K562 (cell line): ENCODE measurements at regions not wholly inside any gene's neighbourhood (a gene's known extent, or its start where the extent isn't known, plus 50 kb on each side); places are given as distances from the start of the nearest gene placed in this dataset.

Source experiments
- ATAC-seq: fragments of 200-7000 bp; cut with Tn5 transposase; 3 replicates; pipeline ENCODE4 v1.9.1; 2020; ENCODE audit warnings: moderate library complexity
- BruUV-seq: library from RNA; stranded (reverse); fragments of 400-500 nt; replicated peaks from 2 replicates; lab custom pipeline; 2021; lab: Mats Ljungman, UMichigan
- CTCF ChIA-PET: fragments of 300-600 bp; formaldehyde crosslinking; extraction: SDS; loops from one replicate; lab custom pipeline; 2021; ENCODE audit warnings: low intra/inter-chr PET ratio; lab: Yijun Ruan, JAX
- POLR2A ChIA-PET: fragments of 300-600, 350-650 bp; sonication (Branson Sonifier 250); formaldehyde crosslinking; extraction: SDS; loops from one replicate; lab custom pipeline; 2021; ENCODE audit warnings: antibody characterized with exemption, inconsistent platforms; lab: Yijun Ruan, JAX
- DNase-seq, 4 experiments: peaks; one replicate each; pipeline versions ENCODE4 v3.0.0 to v3.0.0-alpha.2; 2011 to 2018; ENCODE audit warnings: low spot score in 3 of 4, mixed read lengths in 3 of 4; ENCODE audit errors: extremely low read depth in 1 of 4
- FAIRE-seq: peaks from 2 replicates; lab custom pipeline; 2011; peaks lifted over from hg19 to GRCh38; lab: Jason Lieb, UNC
- H2AFZ ChIP-seq: 2 replicates; pipeline ENCODE4 v1.6.0; 2011; ENCODE audit warnings: low read depth, low read length, control low read depth, inconsistent platforms
- H3K27ac ChIP-seq: fragments of 200-600 bp; 3 replicates; pipeline ENCODE4 v1.8.0; 2011; ENCODE audit warnings: low read depth, mild to moderate bottlenecking, control low read depth, inconsistent platforms, low read length, moderate library complexity, mixed read lengths; ENCODE audit errors: extremely low read depth
- H3K27me3 ChIP-seq, 2 experiments: fragments of 300-600 bp in 1 of 2; 2 replicates in 1 of 2; 3 replicates in 1 of 2; pipeline versions ENCODE4 v1.6.0 to v1.8.0; 2011; ENCODE audit warnings: inconsistent platforms in 2 of 2, low read length in 2 of 2, mild to moderate bottlenecking in 1 of 2, mixed read lengths in 1 of 2, moderate library complexity in 1 of 2; ENCODE audit not compliant: control insufficient read depth in 2 of 2, insufficient read depth in 2 of 2
- H3K36me3 ChIP-seq: fragments of 300-600 bp; 3 replicates; pipeline ENCODE4 v1.8.0; 2011; ENCODE audit warnings: mild to moderate bottlenecking, low read length, inconsistent platforms; ENCODE audit not compliant: control insufficient read depth, insufficient read depth
- H3K4me1 ChIP-seq, 2 experiments: fragments of 200-600 bp in 1 of 2; replicated peaks in 1 of 2; 2 replicates in 1 of 2; 3 replicates in 1 of 2; pipeline versions ENCODE4 v1.5.1 to v1.8.0; 2011; ENCODE audit warnings: inconsistent platforms in 2 of 2, low read length in 2 of 2, mild to moderate bottlenecking in 1 of 2, mixed read lengths in 1 of 2, moderate library complexity in 1 of 2; ENCODE audit not compliant: control insufficient read depth in 2 of 2, insufficient read depth in 2 of 2
- H3K4me2 ChIP-seq: 2 replicates; pipeline ENCODE4 v1.6.1; 2011; ENCODE audit warnings: low read length, control low read depth, inconsistent platforms, mixed read lengths; ENCODE audit not compliant: insufficient read depth
- H3K4me3 ChIP-seq: fragments of 200-600 bp; sonication (generic), shearing (Covaris generic); 2 replicates; pipeline ENCODE4 v1.5.1; 2016; ENCODE audit warnings: control low read depth, inconsistent platforms
- H3K79me2 ChIP-seq: fragments of 200-600 bp; 3 replicates; pipeline ENCODE4 v1.8.0; 2011; ENCODE audit warnings: low read length, inconsistent platforms; ENCODE audit not compliant: control insufficient read depth, insufficient read depth
- H3K9ac ChIP-seq, 2 experiments: 2 replicates each; pipeline versions ENCODE4 v1.6.0 to v1.6.1; 2011; ENCODE audit warnings: low read depth in 2 of 2, low read length in 2 of 2, control low read depth in 1 of 2, inconsistent platforms in 1 of 2, mild to moderate bottlenecking in 1 of 2, mixed read lengths in 1 of 2; ENCODE audit not compliant: insufficient read depth in 1 of 2
- H3K9me1 ChIP-seq: one replicate; pipeline ENCODE4 v1.6.0; 2011; ENCODE audit warnings: inconsistent platforms, mild to moderate bottlenecking, low read length, moderate library complexity; ENCODE audit not compliant: control insufficient read depth, insufficient read depth
- H3K9me3 ChIP-seq: replicated peaks from 2 replicates; pipeline ENCODE4 v1.5.1; 2011; ENCODE audit warnings: low read depth, low read length, inconsistent platforms; ENCODE audit not compliant: control insufficient read depth, insufficient read depth
- H4K20me1 ChIP-seq: replicated peaks from 2 replicates; pipeline ENCODE4 v1.6.1; 2011; ENCODE audit warnings: low read length, inconsistent platforms, mixed read lengths; ENCODE audit not compliant: control insufficient read depth, insufficient read depth
- ATF3 ChIP-seq, 2 experiments: fragments of 450-650 bp in 1 of 2; sonication (generic) in 1 of 2; formaldehyde crosslinking in 1 of 2; IDR thresholded peaks in 1 of 2; conservative IDR thresholded peaks in 1 of 2; 2 replicates each; pipeline versions ENCODE4 v1.6.1 to v1.8.1; 2016 to 2023; ENCODE audit warnings: mild to moderate bottlenecking in 2 of 2, moderate library complexity in 2 of 2, inconsistent platforms in 1 of 2, missing genetic modification reagents in 1 of 2
- EP400 ChIP-seq: fragments of 450-650 bp; IDR thresholded peaks from 2 replicates; pipeline ENCODE4 v1.6.1; 2017; ENCODE audit warnings: antibody characterized with exemption, mild to moderate bottlenecking, moderate library complexity
- FOXA3 ChIP-seq, 2 experiments: fragments of 450-650 bp in 1 of 2; sonication (generic) in 1 of 2; formaldehyde crosslinking; IDR thresholded peaks in 1 of 2; conservative IDR thresholded peaks in 1 of 2; 2 replicates each; pipeline versions ENCODE4 v1.4.0 to v1.8.0; 2020 to 2022; ENCODE audit warnings: mild to moderate bottlenecking in 2 of 2, missing genetic modification reagents in 1 of 2
- HNRNPLL ChIP-seq: fragments of 200-400 bp; formaldehyde crosslinking; IDR thresholded peaks from 2 replicates; pipeline ENCODE4 v1.6.1; 2017; ENCODE audit warnings: low read length, low read depth, mild to moderate bottlenecking; ENCODE audit not compliant: poor library complexity, severe bottlenecking
- NFYB ChIP-seq: IDR thresholded peaks from 2 replicates; pipeline ENCODE4 v1.6.1; 2011; ENCODE audit warnings: mild to moderate bottlenecking, moderate library complexity; ENCODE audit not compliant: insufficient read length; ENCODE audit errors: extremely low read depth
- RHOXF2B ChIP-seq: fragments of 250-450 bp; sonication (Bioruptor Pico); conservative IDR thresholded peaks from 2 replicates; pipeline ENCODE4 v1.5.1; 2021
- ZFP36 ChIP-seq: fragments of 150-350 bp; IDR thresholded peaks from 2 replicates; pipeline ENCODE4 v1.6.1; 2018; ENCODE audit warnings: low read length, low read depth; ENCODE audit not compliant: partially characterized antibody
- ZNF217 ChIP-seq: sonication (generic); formaldehyde crosslinking; IDR thresholded peaks from 2 replicates; pipeline ENCODE4 v1.8.0; 2022; ENCODE audit warnings: mild to moderate bottlenecking, missing genetic modification reagents
- ZSCAN32 ChIP-seq: fragments of 450-650 bp; formaldehyde crosslinking; IDR thresholded peaks from 2 replicates; pipeline ENCODE4 v1.4.0; 2020; ENCODE audit warnings: mild to moderate bottlenecking, moderate library complexity
- WGBS: fragments of 100-300 bp; shearing (Covaris generic); methylation state at CpG from one replicate; pipeline ENCODE4 v1.1.6; 2016; ENCODE audit warnings: low coverage, mixed read lengths; ENCODE audit not compliant: insufficient coverage; ENCODE audit errors: missing lambda C conversion rate; 5-methylcytosine and 5-hydroxymethylcytosine counted together
- in situ Hi-C: fragments of 300-500 bp; cut with MboI; formaldehyde crosslinking; loops from 4 replicates; pipeline ENCODE4 v1.15.0; 2018; ENCODE audit warnings: inconsistent platforms, mixed read lengths
- intact Hi-C: fragments of 100-400 bp; cut with micrococcal nuclease; formaldehyde crosslinking; loops from 2 replicates; pipeline ENCODE4 v1.14.2; 2022
- TF ChIP-seq, protein P1 (sequence below): fragments of 200-800 bp; sonication (Bioruptor generic); IDR thresholded peaks from 2 replicates; pipeline ENCODE4 v1.6.1; 2016; ENCODE audit warnings: missing genetic modification characterization, missing compliant biosample characterization

- no TSS peak for BruUV-seq
- H3K36me3 ChIP-seq, result no peaks in the 10 kb centered on the region
- FAIRE-seq, result no peak
- H3K9me3 ChIP-seq, result no peaks in the 10 kb centered on the region
- in situ Hi-C loops (no loop called here), intact Hi-C loops (no loop called here)
- ChIA-PET POLR2A (no interaction called here), CTCF (no interaction called here)
- TF ChIP-seq ZFP36 (no peak), EP400 (no peak), FOXA3 (CRISPR knock-in tag; conservative IDR thresholded peaks at IDR 0.05 in 1 of 2, IDR thresholded peaks at IDR 0.05 in 1 of 2) (no peak)
- no peak overlapping the region for H3K4me2 ChIP-seq
- H3K4me1 ChIP-seq, result no peaks in the 10 kb centered on the region
- ATAC-seq, result no peak
- no peak overlapping the region for H3K9ac ChIP-seq
- no peaks in the 10 kb centered on the region for H4K20me1 ChIP-seq
- 4% methylated on average over 2 of the region's 2 CpGs for WGBS
- no peak for DNase-seq
- no peaks in the 10 kb centered on the region for H3K27me3 ChIP-seq
- no peaks in the 10 kb centered on the region for H3K79me2 ChIP-seq
- H3K4me3 ChIP-seq, result no peak overlapping the region
- no peaks in the 10 kb centered on the region for H3K9me1 ChIP-seq
- no peak overlapping the region for H2AFZ ChIP-seq
- H3K27ac ChIP-seq, result no peak overlapping the region
Measured at GRCh38 chr9:84471816-84472215, 131.3 kb upstream of the SLC28A3 start.

GRCh38 chr9:84478996-84479395, 138.4 kb upstream of the SLC28A3 start:
- intact Hi-C loops (no loop called here), in situ Hi-C loops (no loop called here)
- POLR2A ChIA-PET, result no interaction called here
- 3% methylated on average over 3 of the region's 3 CpGs for WGBS
- H3K4me1 ChIP-seq, result no peaks in the 10 kb centered on the region
- H3K9me3 ChIP-seq, result no peaks in the 10 kb centered on the region
- H3K4me2 ChIP-seq, result no peak overlapping the region
- CTCF ChIA-PET, result no interaction called here
- no TSS peak for BruUV-seq
- TF ChIP-seq ZNF217 (CRISPR knock-in tag) (no peak), ZSCAN32 (CRISPR knock-in tag) (no peak), HNRNPLL (no peak), ATF3 (IDR thresholded peaks at IDR 0.05) (0 out of 2 replicates have a peak, but pooled peaks have one; percentile 24), ATF3 (CRISPR knock-in tag; conservative IDR thresholded peaks at IDR 0.05) (no peak), NFYB (no peak), RHOXF2B (CRISPR knock-in tag) (no peak)
- TF ChIP-seq, protein P1, sequence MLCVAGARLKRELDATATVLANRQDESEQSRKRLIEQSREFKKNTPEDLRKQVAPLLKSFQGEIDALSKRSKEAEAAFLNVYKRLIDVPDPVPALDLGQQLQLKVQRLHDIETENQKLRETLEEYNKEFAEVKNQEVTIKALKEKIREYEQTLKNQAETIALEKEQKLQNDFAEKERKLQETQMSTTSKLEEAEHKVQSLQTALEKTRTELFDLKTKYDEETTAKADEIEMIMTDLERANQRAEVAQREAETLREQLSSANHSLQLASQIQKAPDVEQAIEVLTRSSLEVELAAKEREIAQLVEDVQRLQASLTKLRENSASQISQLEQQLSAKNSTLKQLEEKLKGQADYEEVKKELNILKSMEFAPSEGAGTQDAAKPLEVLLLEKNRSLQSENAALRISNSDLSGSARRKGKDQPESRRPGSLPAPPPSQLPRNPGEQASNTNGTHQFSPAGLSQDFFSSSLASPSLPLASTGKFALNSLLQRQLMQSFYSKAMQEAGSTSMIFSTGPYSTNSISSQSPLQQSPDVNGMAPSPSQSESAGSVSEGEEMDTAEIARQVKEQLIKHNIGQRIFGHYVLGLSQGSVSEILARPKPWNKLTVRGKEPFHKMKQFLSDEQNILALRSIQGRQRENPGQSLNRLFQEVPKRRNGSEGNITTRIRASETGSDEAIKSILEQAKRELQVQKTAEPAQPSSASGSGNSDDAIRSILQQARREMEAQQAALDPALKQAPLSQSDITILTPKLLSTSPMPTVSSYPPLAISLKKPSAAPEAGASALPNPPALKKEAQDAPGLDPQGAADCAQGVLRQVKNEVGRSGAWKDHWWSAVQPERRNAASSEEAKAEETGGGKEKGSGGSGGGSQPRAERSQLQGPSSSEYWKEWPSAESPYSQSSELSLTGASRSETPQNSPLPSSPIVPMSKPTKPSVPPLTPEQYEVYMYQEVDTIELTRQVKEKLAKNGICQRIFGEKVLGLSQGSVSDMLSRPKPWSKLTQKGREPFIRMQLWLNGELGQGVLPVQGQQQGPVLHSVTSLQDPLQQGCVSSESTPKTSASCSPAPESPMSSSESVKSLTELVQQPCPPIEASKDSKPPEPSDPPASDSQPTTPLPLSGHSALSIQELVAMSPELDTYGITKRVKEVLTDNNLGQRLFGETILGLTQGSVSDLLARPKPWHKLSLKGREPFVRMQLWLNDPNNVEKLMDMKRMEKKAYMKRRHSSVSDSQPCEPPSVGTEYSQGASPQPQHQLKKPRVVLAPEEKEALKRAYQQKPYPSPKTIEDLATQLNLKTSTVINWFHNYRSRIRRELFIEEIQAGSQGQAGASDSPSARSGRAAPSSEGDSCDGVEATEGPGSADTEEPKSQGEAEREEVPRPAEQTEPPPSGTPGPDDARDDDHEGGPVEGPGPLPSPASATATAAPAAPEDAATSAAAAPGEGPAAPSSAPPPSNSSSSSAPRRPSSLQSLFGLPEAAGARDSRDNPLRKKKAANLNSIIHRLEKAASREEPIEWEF (CRISPR knock-in tag), result no peak
- no peaks in the 10 kb centered on the region for H3K79me2 ChIP-seq
- H3K9ac ChIP-seq, result no peak overlapping the region
- ATAC-seq, result no peak
- no peak overlapping the region for H2AFZ ChIP-seq
- no peaks in the 10 kb centered on the region for H3K27me3 ChIP-seq
- H3K36me3 ChIP-seq, result no peaks in the 10 kb centered on the region
- no peak for DNase-seq
- no peak overlapping the region for H3K4me3 ChIP-seq
- FAIRE-seq, result no peak
- H3K9me1 ChIP-seq, result no peaks in the 10 kb centered on the region
- no peak overlapping the region for H3K27ac ChIP-seq
- H4K20me1 ChIP-seq, result no peaks in the 10 kb centered on the region
